GM21528 (cell line): ENCODE measurements at regions not wholly inside any gene's neighbourhood (a gene's known extent, or its start where the extent isn't known, plus 50 kb on each side); places are given as distances from the start of the nearest gene placed in this dataset.
A peak's percentile ranks its signal among the peaks of the same experiment; 100 is the strongest.
"Not testable (repeated sequence)": the region's sequence is repeated elsewhere in the genome, so short reads cannot be mapped to it uniquely, and the experiment has no call there.

Experiments used
- ATAC-seq: cut with Tn5 transposase; IDR thresholded peaks from one replicate; pipeline ENCODE4 v1.9.1; 2021; ENCODE audit warnings: mild to moderate bottlenecking, moderate library complexity; ENCODE audit not compliant: unreplicated experiment, low FRiP score

DNA sequence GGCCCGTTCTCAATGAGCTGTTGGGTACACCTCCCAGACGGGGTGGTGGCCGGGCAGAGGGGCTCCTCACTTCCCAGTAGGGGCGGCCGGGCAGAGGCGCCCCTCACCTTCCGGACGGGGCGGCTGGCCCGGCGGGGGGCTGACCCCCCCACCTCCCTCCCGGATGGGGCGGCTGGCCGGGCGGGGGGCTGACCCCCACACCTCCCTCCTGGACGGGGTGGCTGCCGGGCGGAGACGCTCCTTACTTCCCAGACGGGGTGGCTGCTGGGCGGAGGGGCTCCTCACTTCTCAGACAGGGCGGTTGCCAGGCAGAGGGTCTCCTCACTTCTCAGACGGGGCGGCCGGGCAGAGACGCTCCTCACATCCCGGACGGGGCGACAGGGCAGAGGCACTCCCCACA is 644.7 kb upstream of the KCNMB2 start:
- ATAC-seq: not testable (repeated sequence)

GRCh38 chr3:177893331-177893730 is 642.9 kb upstream of the KCNMB2 start:
- no peak for ATAC-seq

DNA sequence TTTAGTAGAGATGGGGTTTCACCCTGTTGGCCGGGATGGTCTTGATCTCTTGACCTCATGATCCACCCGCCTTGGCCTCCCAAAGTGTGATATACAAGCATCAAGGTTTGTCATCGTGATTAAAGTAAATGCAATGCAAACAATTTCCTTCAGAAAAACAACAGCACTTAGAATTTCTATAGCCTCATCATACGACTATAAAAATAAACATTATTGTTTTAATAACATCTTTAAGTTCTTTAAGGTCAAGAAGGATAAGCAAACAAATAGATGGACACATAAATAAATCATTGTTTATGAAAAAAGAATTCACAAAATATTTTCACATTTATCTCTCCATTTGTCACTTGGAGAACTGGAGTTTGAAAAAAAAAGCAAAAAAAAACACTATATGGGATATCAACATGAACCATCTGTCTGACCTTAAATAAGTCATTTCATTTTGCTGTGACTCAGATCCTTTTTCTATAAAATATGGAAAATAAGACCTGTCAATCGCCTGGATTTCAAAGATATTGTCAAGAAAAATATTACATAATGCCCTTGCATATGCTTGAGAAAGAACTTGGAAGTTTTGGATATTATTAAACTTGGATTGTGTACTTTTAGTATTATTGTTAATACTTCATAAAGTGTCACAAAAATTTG is 642.0 kb upstream of the KCNMB2 start:
- ATAC-seq: no peak

GRCh38 chr3:177898185-177898584 is 638.1 kb upstream of the KCNMB2 start:
- no peak for ATAC-seq

- no peak for ATAC-seq
These were observed 636.8 kb upstream of the KCNMB2 start for GRCh38 chr3:177899275-177900067.

GRCh38 chr3:177902876-177903275 is 633.4 kb upstream of the KCNMB2 start:
- ATAC-seq: no peak

- ATAC-seq: no peak
These were observed 631.6 kb upstream of the KCNMB2 start for GRCh38 chr3:177904621-177905020.

GRCh38 chr3:177905173-177906125 is 630.8 kb upstream of the KCNMB2 start:
- no peak for ATAC-seq

GRCh38 chr3:177906126-177906511 is 630.1 kb upstream of the KCNMB2 start:
- no peak for ATAC-seq

GRCh38 chr3:177906578-177907229 is 629.5 kb upstream of the KCNMB2 start:
- ATAC-seq: no peak

DNA sequence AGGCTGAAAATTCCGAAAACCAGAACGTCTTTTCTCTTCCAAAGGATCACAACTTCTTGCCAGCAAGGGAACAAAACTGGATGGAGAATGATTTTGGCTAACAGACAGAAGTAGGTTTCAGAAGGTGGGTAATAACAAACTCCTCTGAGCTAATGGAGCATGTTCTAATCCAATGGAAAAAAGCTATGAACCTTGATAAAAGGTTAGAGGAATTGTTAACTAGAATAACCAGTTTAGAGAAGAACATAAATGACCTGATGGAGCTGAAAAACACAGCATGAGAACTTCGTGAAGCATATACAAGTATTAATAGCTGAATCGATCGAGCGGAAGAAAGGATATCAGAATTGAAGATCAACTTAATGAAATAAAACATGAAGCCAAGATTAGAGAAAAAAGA is 626.7 kb upstream of the KCNMB2 start:
- ATAC-seq: not testable (repeated sequence)

DNA sequence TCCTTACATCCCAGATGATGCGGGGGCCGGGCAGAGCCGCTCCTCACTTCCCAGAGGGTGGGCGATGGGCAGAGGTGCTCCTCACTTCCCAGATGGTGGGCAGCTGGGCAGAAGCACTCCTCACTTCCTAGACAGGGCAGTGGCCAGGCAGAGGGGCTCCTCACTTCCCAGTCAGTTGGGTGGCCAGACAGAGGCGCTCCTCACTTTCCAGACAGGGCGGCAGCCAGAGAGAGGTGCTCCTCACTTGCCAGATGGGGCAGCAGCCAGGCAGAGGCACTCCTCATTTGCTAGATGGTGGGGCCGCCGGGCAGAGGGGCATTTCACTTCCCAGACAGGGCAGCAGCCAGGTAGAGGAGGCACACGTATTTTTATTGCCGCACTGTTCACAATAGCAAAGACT is 622.0 kb upstream of the KCNMB2 start:
- no peak for ATAC-seq

DNA sequence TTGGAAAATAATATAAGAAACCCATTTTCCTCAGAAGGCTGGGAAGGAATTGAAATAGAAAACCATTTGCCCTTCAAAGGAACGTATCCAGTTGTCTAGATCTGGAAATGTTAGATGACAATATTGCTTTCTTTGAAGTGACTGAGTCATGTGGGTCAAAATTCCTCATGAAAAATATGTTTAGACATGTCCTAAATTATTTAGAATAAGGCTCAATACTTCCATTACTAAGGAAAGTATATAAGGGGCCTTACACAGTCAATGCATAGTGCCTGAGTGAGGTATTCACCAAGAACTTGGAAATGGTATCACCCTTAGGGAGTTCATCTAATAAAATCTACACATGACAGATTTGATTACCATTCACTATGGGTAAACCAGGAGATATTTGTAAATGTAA is 619.8 kb upstream of the KCNMB2 start:
- no peak for ATAC-seq

GRCh38 chr3:177917234-177917861 is 618.9 kb upstream of the KCNMB2 start:
- ATAC-seq: no peak

- ATAC-seq: no peak
These were observed 615.1 kb upstream of the KCNMB2 start for GRCh38 chr3:177921153-177921552.

GRCh38 chr3:177924261-177924660 is 612.0 kb upstream of the KCNMB2 start:
- ATAC-seq: no peak

DNA sequence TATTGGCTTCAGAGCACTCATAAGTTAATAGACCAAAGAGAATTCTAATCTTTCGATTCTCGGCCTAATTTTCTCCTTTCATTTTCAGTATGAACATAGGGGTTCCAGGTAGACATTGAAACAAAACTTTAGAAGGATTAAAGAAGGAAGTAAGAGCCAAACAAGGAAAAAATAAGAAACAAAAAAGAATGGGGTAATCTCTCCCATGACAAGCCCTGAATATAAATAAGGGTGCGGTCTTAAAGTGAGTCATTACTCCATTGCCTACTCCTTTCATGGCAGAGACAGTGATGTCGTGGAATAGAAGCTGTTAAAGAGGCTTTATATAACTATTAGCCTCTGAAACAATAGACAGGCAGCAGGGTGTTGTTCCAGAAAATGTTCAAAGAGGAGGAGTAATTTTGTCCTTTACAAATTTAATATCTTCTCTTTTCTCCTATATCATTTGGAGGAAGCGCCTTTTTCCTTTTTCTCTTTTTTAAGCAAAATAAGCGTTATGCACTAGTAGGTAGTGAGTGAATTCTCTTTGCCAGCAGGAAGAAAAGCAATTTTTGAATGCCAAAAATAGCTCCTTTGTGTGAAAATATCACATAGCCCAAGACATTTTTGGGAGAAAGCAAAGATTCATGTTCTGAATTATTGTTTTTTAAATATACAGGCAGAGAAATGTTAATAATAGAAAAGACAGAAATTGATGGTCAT is 607.9 kb upstream of the KCNMB2 start:
- peak; percentile 65 for ATAC-seq

GRCh38 chr3:177929310-177929709 is 606.9 kb upstream of the KCNMB2 start:
- no peak for ATAC-seq

DNA sequence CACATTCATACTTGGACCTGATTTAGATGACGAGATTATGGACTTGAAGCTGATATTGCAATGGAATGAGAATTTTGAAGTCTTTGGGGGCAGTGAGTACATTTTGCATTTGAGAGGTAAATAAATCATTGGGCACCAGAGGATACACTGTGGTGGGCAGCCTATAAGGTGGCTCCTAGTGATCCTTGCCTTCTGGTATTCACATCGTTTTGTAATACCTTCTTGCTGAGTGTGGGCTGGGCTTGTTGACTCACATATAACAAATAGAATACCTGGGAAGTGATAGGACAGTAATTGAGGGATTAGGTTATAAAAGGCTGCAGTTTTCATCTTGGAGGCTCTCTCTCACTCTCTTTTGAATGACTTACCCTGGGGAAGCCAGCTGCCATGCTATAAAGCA is 605.5 kb upstream of the KCNMB2 start:
- no peak for ATAC-seq
